MCF 10A (cell line): ENCODE measurements at regions not wholly inside any gene's neighbourhood (a gene's known extent, or its start where the extent isn't known, plus 50 kb on each side); places are given as distances from the start of the nearest gene placed in this dataset.
"Not testable (repeated sequence)": the region's sequence is repeated elsewhere in the genome, so short reads cannot be mapped to it uniquely, and the experiment has no call there.

Experiments used
- BruUV-seq: library from RNA; stranded (reverse); fragments of 400-500 nt; replicated peaks from 2 replicates; lab custom pipeline; 2021; lab: Mats Ljungman, UMichigan
- CTCF ChIA-PET: fragments of 300-600 bp; sonication (Branson Sonifier 250); formaldehyde crosslinking; extraction: SDS; loops from one replicate; lab custom pipeline; 2021; ENCODE audit warnings: antibody characterized with exemption, inconsistent platforms; lab: Yijun Ruan, JAX
- POLR2A ChIA-PET: fragments of 300-600, 350-650 bp; sonication (Branson Sonifier 250); formaldehyde crosslinking; extraction: SDS; loops from one replicate; lab custom pipeline; 2020; ENCODE audit warnings: antibody characterized with exemption, inconsistent platforms; lab: Yijun Ruan, JAX
- DNase-seq: peaks from one replicate; pipeline ENCODE4 v3.0.0-alpha.2; 2018; ENCODE audit not compliant: unreplicated experiment
- H3K27ac Mint-ChIP-seq: one replicate; pipeline ENCODE4 v1.8.0; 2022; ENCODE audit warnings: mild to moderate bottlenecking, low read depth, mixed read lengths; ENCODE audit not compliant: unreplicated experiment
- H3K27me3 Mint-ChIP-seq: one replicate; pipeline ENCODE4 v1.8.0; 2022; ENCODE audit warnings: mixed read lengths; ENCODE audit not compliant: insufficient read depth, unreplicated experiment
- H3K36me3 Mint-ChIP-seq: one replicate; pipeline ENCODE4 v1.8.0; 2022; ENCODE audit warnings: mild to moderate bottlenecking, moderate library complexity, mixed read lengths; ENCODE audit not compliant: insufficient read depth, unreplicated experiment
- H3K4me1 Mint-ChIP-seq: one replicate; pipeline ENCODE4 v1.8.0; 2022; ENCODE audit warnings: mixed read lengths; ENCODE audit not compliant: insufficient read depth, unreplicated experiment
- H3K4me3 Mint-ChIP-seq: one replicate; pipeline ENCODE4 v1.8.0; 2022; ENCODE audit warnings: mild to moderate bottlenecking, moderate library complexity, mixed read lengths; ENCODE audit not compliant: unreplicated experiment
- H3K9me3 Mint-ChIP-seq: one replicate; pipeline ENCODE4 v1.8.0; 2022; ENCODE audit warnings: mixed read lengths; ENCODE audit not compliant: unreplicated experiment
- intact Hi-C: fragments of 100-400 bp; cut with micrococcal nuclease; formaldehyde crosslinking; loops from 2 replicates; pipeline ENCODE4 v1.14.1; 2022
- TF ChIP-seq, protein P1 (sequence below): fragments of 200-600 bp; IDR thresholded peaks from one replicate; pipeline ENCODE4 v1.8.0; 2022; ENCODE audit warnings: antibody characterized with exemption, mild to moderate bottlenecking; ENCODE audit not compliant: unreplicated experiment

- no peak overlapping the region for H3K4me3 Mint-ChIP-seq
- TF ChIP-seq, protein P1, sequence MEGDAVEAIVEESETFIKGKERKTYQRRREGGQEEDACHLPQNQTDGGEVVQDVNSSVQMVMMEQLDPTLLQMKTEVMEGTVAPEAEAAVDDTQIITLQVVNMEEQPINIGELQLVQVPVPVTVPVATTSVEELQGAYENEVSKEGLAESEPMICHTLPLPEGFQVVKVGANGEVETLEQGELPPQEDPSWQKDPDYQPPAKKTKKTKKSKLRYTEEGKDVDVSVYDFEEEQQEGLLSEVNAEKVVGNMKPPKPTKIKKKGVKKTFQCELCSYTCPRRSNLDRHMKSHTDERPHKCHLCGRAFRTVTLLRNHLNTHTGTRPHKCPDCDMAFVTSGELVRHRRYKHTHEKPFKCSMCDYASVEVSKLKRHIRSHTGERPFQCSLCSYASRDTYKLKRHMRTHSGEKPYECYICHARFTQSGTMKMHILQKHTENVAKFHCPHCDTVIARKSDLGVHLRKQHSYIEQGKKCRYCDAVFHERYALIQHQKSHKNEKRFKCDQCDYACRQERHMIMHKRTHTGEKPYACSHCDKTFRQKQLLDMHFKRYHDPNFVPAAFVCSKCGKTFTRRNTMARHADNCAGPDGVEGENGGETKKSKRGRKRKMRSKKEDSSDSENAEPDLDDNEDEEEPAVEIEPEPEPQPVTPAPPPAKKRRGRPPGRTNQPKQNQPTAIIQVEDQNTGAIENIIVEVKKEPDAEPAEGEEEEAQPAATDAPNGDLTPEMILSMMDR: no peak
- ChIA-PET CTCF (no interaction called here), POLR2A (interaction anchor here (0.7 kb wide), 1 partner anchor 810 kb away, joined by 3 read pairs; no protein-coding TSS in a partner anchor)
- no peaks in the 10 kb centered on the region for H3K36me3 Mint-ChIP-seq
- H3K27me3 Mint-ChIP-seq: peaks cover 79% of the 10 kb centered on the region
- H3K27ac Mint-ChIP-seq: no peak overlapping the region
- H3K9me3 Mint-ChIP-seq: no peaks in the 10 kb centered on the region
- peaks cover 5% of the 10 kb centered on the region for H3K4me1 Mint-ChIP-seq
- DNase-seq: no peak
- BruUV-seq: no TSS peak
- intact Hi-C loops: no loop called here
Measured at GRCh38 chrX:39491548-39492297, 606.0 kb downstream of the BCOR start.

GRCh38 chrX:39492497-39493162 is 605.1 kb downstream of the BCOR start:
- TF ChIP-seq, protein P1: no peak
- CTCF ChIA-PET: no interaction called here
- Mint-ChIP-seq H3K9me3 (no peaks in the 10 kb centered on the region), H3K36me3 (no peaks in the 10 kb centered on the region), H3K4me3 (no peak overlapping the region), H3K4me1 (peaks cover 5% of the 10 kb centered on the region), H3K27ac (no peak overlapping the region), H3K27me3 (peaks cover 81% of the 10 kb centered on the region)
- POLR2A ChIA-PET: interaction anchor here (0.7 kb wide), 1 partner anchor 809 kb away, joined by 3 read pairs; no protein-coding TSS in a partner anchor
- intact Hi-C loops: no loop called here
- peak; percentile 77 for DNase-seq
- no TSS peak for BruUV-seq

DNA sequence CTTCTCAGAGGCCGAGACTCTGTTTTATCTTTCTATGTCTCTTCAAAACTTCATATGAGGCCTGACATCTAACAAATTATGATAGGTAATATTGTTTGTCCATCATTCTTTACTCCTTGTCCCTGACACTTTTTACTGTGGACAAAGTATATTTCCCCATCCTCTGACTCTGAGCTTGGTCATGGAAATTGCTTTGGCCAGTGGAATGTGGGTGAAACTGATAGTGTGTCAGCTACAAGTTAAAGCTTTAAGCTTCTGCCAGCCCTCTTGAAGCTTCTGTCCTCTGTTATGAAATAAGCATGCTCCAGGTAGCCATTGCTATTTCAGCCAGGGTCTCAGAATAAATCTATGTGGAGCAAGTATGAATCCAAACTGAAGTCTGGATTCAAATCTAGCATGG is 604.6 kb downstream of the BCOR start:
- TF ChIP-seq, protein P1: no peak
- DNase-seq: no peak
- no peak overlapping the region for H3K27ac Mint-ChIP-seq
- peaks cover 5% of the 10 kb centered on the region for H3K4me1 Mint-ChIP-seq
- no peaks in the 10 kb centered on the region for H3K9me3 Mint-ChIP-seq
- CTCF ChIA-PET: interaction anchor here (1.2 kb wide), 1 partner anchor 9 kb away, joined by 3 read pairs; no protein-coding TSS in a partner anchor
- BruUV-seq: no TSS peak
- H3K36me3 Mint-ChIP-seq: no peaks in the 10 kb centered on the region
- no peak overlapping the region for H3K4me3 Mint-ChIP-seq
- peaks cover 84% of the 10 kb centered on the region for H3K27me3 Mint-ChIP-seq
- POLR2A ChIA-PET: no interaction called here
- intact Hi-C loops: no loop called here

DNA sequence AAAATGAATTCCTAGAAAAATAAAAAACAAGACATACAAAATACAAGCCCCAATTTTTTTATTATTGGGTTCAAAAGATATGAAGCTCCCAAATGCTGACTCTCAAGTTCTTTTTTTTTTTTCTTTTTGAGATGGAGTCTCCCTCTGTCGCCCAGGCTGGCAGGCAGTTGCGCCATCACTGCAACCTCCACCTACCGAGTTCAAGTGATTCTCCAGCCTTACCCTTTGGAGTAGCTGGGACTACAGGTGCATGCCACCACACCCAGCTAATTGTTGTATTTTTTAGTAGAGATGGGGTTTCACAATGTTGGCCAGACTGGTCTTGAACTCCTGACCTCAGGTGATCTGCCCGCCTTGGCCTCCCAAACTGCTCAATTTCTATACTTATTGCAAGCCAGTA is 600.6 kb downstream of the BCOR start:
- H3K4me3 Mint-ChIP-seq, DNase-seq, H3K36me3 Mint-ChIP-seq, CTCF ChIA-PET, H3K4me1 Mint-ChIP-seq, intact Hi-C loops, H3K27ac Mint-ChIP-seq, BruUV-seq, H3K9me3 Mint-ChIP-seq: not testable (repeated sequence)
- POLR2A ChIA-PET: interaction anchor here (0.7 to 1.0 kb wide), 2 partner anchors 55 to 764 kb away, joined by 3 read pairs; no protein-coding TSS in a partner anchor
- H3K27me3 Mint-ChIP-seq: peaks cover 64% of the 10 kb centered on the region
